Stimulated activated CD4-positive, alpha-beta T cell treated with anti-CD3 and anti-CD28 coated beads, Interleukin-4, amount 100 ng/mL, for 4 hours (primary cell): ENCODE measurements at regions not wholly inside any gene's neighbourhood (a gene's known extent, or its start where the extent isn't known, plus 50 kb on each side); places are given as distances from the start of the nearest gene placed in this dataset.
"Not testable (repeated sequence)": the region's sequence is repeated elsewhere in the genome, so short reads cannot be mapped to it uniquely, and the experiment has no call there.

Experiments
- DNase-seq, 2 experiments: peaks; one replicate each; pipeline ENCODE4 v3.0.0-alpha.2; 2020

DNA sequence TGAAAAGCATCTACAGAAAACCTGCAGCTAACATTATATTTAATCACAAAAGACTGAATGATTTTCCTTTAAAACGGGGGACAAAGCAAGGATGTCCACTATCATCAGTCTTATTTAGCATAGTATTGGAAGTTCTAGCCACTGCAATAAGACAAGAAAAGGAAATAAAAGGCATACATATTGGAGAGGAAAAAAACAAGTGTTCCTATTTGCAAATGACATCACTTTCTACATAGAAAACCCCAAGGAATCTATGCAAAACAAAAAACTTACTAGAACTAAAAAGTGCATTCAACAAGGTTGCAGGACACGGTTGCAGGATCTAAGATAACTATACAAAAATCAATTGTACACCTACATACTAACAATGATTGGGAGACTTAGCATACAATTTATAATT lies 101.6 kb upstream of the MEF2A start:
- no peak for DNase-seq

DNA sequence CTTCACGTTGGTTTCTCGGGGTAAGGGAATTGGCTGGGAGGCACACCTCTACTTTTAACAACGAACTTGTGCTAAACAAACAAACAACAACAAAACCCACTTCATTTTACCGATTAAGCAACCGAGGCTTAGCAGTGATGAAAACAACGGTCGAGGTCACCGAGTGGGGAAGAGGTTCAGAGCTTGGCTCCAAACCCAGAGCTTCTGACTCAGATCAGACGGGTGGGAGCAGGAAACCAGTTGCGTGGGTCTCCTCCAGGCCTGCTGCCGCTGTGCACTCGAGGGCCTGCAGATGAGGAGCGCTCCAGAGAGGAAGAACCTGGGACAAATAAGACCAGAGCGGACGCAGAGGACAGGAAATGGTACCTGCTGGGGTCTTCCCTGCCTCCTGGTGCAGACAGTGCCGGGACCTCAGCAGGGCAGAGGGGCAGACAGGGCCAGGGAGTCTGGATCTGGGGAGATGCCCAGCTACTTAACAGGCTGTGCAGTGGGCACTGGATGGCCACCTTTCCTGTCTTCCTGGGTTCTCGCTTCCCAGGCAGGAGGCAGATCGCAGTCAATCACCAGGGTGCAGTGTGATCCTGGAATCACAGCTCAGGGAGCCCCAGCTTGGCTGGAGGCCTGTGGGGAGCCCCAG lies 99.0 kb upstream of the MEF2A start:
- DNase-seq = no peak

DNA sequence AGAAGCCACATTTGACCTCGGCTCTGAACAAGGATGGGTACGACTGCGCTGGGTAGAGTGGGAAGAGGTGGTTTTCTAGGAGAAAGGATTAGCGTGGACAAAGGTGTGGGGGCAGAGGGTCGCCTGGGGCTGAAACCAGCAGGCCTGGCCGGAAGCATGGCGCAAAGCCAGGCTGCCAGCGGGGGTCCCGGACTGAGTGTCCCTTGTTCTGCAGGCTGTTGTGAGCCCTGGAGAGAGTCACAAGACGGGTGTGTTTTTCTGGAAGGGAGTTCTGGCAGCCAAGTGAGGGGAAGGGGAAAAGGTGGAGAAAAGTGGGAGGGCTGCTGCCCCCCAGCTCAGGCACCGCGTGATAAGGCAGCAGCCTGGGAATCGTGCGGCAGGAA lies 98.5 kb upstream of the MEF2A start:
- no peak for DNase-seq

DNA sequence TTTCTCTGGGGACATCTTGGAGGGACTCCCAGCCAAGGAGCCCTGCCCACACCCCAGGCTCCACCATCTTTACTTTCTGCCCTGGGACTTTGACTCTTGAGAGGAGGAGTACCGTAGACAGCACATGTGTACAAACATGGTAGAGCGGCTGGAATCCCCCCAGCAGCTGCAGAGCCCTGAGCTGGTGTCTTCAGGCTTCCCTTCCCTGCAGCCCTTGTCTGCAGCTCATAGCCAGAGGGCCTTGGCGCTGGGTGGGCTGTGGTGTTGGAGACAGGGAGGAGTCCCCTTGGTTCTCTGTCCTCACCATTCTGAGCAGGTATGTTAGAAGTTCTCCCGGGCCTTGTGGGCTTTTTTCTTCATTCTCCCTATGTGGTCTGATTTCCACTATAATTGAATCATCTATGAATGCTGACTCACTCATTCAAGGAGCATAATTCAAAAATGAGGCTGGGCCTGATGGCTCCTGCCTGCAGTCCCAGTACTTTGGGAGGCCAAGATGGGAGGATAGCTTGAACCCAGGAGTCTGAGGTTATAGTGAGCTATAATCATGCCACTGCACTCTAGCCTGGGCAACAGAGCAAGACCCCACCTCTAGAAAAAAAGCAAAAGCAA lies 97.8 kb upstream of the MEF2A start:
- DNase-seq = no peak

DNA sequence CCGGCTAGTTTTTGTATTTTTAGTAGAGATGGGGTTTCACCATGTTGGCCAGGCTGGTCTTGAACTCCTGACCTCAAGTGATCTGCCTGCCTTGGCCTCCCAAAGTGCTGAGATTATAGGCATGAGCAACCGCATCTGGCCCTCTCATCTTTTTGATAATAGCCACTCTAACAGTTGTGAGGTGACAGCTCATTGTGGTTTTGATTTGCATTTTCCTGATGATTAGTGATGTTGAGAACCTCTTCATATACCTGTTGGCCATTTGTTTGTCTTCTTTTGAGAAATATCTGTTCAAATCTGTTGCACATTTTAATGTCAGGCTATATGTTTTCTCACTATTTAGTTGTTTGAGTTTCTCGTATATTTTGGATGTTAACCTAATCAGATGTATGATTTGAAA lies 95.6 kb upstream of the MEF2A start:
- not testable (repeated sequence) for DNase-seq

DNA sequence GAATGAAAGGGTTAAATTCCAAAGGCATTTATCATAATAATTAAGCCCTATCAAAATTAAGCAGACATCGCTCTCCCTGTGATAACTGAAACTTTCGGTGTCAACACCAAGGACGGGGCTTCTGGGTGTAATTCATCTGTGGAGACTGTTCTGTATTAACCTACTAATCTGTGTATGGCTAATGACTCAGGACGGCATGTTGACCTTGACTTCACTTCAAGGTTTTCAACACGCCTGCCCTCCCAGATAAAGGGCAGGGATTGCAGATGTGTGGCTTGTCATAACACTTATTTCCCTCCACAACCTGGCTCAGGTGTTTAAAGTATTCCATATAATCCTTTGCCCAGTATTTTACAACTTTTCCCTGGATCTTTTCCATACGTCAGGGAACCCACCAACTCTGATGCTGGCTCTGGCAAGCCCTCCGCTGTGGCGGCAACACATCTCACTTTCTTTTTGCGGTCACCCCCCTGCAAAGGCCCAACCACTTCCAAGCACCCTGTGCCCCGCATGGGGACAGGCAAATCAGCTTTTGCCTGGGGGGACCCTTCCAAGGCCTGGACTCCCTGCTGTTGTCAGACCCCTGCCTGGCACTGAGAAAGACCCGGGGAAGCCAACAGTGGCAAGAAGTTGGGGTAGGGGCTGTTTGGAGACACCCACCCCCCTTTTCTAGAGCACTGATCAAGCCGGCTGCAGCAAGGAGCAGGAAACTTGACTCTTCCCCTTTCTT lies 93.2 kb upstream of the MEF2A start:
- DNase-seq = no peak

DNA sequence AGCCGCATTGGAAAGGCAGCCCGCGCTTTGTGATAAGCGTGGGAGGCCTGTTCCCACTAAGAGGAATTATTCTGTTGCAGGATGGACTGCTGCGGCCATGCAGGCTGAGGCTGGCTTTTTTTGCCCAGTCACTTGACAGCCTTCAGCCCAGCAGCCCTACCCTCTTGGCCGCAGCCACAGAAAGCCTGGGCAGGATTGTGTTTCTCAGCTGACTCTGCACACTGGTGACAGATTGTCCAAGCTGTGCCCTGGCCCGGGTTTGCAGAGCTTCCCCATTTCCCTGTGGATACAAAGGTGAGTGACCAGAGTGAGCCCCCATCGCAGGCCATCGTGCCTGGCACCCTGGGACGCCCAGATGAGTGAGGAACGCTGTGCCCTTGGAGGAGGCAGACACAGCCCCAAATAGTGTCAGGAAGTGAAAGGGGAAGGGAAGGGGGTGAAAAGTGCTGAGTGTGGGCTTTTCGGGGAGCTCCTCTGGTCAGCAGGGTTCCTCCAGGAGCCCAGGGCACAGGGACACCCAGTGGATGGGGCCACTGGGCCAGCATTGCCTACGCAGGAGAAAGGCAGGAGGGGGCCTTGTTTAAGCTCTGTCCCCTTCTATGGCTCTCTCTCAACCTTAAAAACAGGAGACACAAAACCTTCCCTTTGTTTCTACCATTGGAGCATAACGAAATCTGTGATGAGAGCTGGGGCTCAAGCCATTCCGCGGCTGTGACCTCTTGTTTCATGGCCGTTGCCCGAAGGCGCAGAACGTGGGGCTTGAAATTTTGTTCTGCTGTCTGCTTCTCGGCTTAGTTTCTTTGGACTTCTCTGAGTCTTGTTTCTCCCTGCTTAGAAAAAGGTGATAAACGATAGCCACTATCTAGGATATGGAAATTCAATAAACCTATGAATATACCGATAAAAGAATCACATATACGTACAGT lies 91.5 kb upstream of the MEF2A start:
- no peak for DNase-seq

DNA sequence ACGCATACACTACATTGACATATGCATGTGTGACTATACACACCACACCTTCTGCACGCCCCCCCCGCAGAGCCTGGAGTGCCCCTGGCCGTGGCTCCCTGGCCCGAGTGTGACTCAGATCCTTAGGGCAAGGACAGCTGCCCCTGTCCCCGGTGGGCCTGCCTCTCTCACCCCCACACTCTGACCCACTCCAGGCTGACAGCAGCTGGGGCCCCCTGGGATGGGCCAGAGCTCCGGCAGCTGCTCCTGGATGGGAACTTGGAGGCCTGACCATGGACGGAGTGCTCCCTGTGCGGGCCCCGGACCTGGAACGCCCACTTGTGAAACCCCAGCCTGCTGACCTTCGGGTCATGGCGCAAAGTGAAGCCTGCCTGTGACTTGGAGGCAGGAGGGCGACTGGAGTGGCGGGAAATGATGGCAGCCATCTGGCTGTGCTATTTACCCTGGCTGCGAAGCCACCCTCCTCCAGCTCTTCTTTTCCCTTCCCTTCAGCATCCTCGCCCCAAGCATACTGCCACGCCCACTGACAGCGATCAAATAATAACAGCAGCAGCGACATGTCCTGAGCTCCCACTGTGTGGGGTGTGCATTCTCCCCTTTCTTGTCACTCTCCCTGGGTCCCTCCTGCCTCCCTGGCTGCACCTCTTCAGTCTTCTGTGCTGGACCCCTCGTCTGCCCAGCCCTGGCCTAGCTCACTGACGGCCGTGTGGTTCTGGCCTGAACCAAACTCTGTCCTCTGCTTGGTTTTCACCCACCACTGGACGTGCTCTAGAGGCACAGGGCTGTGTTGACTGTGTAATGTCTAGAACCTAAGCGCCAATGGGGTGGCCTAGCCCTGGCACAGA lies 90.7 kb upstream of the MEF2A start:
- no peak for DNase-seq

DNA sequence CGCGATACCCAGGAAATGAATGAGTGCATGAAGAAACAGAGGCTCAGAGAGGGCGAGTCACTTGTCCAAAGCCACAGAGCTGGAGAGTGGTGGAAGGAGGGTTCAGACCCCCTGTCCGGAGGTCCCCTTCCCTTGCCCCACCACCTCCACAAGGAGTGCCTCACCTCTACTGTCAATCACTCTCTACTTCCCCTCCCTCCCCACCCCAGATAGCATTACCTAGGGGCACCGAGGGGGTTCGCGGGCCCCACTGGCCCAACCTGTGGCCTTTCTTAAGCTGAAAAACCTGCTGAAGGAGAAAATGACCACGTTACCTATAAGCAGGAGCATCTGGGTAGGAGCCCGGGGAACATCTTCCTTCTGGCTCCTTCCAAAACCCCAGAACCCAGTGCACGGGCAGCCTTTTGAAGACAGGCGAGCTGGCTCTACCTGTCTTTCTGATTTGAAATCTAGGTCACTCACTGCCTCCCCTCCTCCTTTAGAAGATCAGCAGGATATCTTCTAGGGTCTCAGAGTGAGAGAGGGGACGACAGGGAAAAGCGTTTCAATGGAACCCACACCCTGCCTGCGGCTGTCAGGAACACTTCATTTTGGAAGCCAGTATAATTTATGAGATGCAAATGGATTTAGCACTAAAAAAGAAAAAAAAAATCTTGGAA lies 89.9 kb upstream of the MEF2A start:
- no peak for DNase-seq

DNA sequence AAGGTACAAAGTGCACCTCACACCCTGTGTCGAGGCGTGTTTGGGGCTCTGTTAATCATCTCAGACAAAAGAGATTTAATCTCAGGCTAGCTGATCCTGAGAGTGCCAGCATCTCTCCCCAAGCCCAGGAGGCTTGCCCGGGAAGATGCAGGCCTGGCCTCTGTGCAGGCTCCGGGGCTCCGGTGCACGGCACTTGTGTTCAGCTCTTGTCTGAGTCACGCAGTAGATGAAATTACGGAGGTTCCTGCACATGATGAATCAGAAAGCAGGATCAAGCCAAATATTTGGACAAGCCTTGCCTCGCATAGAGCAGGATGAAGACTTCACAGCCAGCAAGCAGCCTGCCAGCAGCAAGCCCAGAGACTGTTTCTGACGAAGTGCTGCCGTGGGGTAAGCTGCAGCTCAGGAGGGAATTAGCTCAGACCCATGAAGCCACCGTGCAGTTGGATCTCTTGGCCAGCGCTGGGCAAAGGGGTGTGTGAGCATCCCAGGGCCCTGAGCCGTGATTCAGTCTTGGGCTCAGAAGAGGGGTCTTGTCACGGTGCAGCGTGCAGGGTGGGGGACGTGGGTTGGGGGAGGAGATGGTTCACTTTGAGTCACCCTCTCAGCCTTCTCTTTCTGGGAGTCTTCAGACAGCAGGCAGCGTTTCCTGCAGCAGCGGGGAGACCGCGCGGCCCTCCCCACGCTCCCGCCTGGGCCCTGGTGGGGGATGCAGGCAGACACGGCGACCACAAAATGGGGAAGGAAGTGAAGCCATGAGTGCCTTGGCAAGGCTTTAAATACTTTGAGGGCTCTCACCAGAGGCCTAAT lies 89.2 kb upstream of the MEF2A start:
- DNase-seq = peak in 1 of 2 experiments; percentile 29

DNA sequence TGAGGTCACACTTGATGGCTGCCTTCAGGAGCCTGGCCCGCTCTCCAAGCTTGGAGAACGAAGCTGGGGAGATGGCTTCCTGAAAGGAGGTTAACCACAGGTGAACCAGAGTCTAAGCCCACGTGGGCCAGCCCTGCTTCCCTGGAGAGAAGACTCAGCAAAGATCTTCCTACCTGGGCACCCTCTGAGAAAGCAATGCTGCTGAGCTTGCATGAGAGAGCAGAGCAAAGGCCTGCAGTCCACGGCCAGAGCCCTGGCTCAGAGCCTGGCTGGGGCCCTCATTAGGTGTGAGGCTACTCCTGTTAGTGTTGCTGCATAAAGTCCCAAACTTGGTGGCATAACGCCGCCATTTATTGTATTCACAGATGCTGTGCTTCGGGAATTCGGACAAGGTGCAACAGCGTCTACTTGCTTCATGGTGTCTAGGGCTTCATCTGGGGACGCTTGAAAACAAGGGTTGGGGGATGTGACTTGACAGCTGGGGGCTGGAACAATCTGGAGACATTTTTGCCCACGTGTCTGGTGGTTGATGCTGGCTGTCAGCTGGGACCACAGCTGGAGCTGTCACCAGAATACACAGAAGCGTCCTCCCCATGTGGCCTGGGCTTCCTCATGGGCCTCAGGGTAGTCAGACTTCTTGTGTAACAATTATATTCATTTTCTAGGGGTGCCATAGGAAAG lies 87.9 kb upstream of the MEF2A start:
- DNase-seq = no peak

DNA sequence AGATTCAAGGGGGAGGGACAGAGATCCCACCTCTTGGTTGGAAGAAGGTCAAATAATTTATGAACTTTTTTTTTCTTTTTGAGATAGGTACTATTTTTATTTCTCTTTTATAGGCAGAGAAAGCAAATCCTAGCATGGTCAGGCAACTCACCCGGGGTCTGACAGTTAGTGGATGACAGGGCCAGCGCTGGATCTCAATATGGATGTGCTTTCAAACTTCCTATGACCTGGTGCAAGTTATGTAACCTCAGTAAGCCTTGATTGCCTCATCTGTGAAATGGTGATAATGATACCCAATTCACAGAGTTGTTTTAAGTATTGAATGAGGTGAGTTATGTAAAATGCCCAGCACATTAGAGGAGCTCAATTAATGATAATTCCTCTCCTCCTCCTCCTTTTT lies 86.8 kb upstream of the MEF2A start:
- no peak for DNase-seq

DNA sequence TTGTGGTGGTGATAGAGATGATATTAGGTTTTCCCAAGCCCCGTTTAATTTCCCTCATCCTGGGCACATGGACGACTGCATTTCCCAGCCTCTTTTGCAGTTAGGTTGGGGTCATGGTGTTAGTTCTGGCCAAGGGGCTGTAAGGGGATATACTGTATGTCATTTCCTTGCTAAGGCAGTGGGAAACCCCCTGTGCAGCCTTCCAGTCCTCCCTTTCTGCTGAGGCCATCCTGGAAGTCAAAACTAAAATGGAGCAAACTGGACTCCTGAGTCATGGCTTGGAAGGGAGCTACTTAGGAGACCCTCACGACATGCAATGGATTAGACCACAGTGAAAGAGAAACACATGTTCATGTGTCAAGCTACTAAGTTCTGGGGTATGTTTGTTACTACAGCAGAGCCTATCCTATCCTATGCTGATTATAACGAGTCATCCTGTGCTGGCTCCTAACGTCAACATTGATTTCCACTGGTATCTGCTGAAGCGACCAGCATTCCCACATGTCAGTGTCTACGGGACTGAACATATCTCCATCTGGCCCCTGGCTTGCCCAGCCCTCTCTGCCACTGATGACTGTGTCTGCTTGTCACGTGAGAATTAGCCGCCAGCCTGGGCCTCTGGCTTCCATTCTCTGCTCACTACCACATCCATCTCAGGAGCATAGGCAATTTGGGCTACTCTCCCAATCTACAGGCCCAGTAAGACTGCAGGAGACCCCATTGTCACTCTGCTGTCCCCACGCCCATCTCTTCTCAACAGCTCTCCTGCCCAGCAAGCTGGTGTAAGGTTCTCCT lies 85.6 kb upstream of the MEF2A start:
- DNase-seq = no peak

DNA sequence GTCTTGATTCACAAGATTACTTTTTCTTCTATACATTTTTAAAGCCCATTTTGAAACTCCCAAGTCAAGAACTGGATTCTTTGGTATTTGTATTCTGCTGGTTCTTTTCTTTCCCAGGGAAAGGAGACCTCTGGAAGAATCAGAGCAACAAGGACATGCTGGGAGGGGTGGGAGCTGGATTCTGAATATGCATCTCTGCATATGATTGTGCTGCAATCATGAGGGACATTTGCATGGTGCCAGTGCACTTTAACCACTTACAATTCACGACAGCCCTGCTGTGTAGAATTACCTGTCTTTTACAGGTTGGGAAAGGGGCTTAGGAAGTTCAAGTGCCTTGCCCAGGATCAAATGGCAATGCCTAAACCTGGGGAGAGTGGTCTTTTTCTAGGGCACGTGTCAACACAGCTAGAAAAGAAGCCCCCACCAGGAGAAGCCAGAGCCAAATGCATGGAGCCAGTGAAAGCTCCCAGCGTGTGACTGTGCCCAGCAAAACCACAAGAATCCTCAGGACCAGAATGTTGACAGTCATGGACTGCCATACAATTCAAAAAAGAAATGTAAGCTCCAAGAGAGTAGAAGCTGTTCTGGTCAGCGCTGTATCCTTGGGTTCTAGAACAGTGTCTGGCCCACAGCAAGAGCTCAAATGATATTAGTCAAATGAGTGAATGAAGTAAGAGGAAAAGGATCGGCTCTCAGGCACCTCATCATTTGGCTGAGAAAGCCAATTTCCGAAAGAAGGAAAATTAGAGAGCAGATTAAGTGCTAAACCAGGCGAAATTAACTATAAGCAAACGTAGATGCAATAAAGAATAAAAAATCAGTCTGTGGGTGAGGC lies 84.5 kb upstream of the MEF2A start:
- no peak for DNase-seq

DNA sequence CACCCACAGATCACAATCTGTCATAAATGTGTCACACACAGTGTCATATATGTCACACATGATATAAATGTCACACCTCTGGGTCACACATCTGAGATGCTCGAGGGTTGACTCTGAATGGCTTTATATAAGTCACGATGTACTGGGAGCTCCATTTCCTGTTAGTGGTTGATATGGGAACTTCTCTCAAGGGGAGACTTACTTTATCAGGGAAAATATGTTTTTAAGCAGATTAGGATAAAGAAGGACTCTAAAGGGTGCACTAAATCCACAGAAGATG lies 83.9 kb upstream of the MEF2A start:
- DNase-seq = no peak

DNA sequence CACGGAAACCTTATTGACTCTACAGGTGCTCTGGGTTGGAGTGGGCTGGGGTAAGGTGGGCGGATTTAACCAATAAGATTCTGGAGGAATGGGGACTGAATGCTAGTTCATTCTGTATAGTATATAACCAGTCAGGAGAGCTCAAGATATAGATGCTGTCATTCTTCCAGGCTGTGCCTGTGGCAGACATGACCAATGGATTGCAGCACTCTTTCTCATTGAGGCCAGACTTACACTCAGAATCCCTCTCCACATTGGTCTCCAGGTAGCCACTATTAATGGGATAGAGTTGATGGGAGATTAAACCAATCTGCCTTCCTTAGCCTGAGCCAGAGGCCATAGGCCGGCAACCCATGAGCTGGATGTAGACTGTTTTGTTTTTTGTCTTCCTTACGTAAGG lies 82.8 kb upstream of the MEF2A start:
- no peak for DNase-seq

DNA sequence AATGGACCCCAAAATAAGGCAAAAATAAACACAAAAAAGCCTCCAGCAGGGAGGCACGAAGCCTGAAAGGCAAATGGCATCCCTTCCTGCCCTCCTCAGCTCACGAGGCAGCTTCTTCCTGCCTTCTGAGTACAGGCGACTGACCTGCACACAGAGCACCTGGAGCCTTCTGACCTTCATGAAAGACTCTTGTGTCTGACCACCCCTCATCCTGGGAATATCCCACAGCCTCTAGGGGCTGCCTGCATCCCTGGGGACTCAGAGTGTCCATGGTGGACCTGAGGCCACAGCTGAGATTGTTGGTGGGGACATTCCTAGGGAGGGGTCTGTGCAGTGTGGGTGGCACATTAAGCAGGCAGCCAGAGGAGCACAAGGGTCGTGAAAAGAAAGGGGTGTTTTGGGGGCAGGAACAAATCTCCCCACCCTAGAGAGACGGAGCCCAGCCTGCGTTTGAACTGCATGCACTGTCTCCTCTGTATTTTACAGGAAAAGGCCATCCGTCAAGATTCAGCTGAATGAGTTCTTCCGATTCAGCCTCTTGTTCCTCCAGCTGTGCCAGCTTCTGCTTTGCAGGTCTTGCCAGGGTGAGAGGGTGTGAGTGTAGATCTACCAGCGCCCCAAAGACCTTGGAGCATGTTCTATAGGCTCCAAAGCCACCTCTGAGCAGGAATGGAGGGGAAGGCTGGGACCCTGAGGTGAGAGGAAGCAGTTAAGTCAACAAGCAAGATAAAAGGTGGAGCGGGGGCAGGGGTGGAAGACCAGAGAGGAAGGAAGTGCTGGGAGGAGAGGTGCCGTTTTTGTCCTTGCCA lies 80.4 kb upstream of the MEF2A start:
- DNase-seq = no peak

DNA sequence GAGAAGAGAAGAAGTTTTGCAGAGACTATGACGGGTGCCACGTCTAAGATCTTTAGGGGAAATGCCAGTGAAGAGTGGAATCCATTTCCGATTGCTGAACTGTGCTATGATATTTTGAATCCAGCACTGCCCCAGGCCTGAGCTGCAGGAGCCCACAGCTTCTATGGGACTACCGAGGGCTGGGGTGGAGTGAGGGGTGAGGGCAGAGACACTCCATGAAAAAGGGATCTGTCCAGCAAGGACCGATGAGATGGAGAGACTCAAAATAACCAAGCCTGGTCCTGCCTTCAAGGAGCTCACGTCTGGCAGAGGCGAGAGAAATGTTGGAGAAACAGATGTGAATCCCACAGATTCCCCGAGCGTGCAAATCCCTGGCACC lies 79.8 kb upstream of the MEF2A start:
- DNase-seq = no peak
